Panc1 (cell line): ENCODE measurements at regions not wholly inside any gene's neighbourhood (a gene's known extent, or its start where the extent isn't known, plus 50 kb on each side); places are given as distances from the start of the nearest gene placed in this dataset.

Experiments used
- POLR2AphosphoS5 ChIP-seq: IDR thresholded peaks from 2 replicates; pipeline ENCODE4 v1.6.1; 2012; ENCODE audit warnings: mild to moderate bottlenecking, low read depth, low read length, moderate library complexity
- SIN3A ChIP-seq: IDR thresholded peaks from 2 replicates; pipeline ENCODE4 v1.6.1; 2012; ENCODE audit warnings: low read depth, mild to moderate bottlenecking, low read length, moderate library complexity, borderline replicate concordance; ENCODE audit not compliant: insufficient read depth
- TCF7L2 ChIP-seq: IDR thresholded peaks from 2 replicates; pipeline ENCODE4 v1.6.1; 2011; ENCODE audit warnings: mild to moderate bottlenecking, low read depth, low read length, inconsistent platforms
- TF ChIP-seq, protein P1 (sequence below): fragments of 450-650 bp; IDR thresholded peaks from 2 replicates; pipeline ENCODE4 v1.5.1; 2017; ENCODE audit warnings: mild to moderate bottlenecking
- TF ChIP-seq, protein P2 (sequence below), 2 experiments: IDR thresholded peaks; 2 replicates each; pipeline ENCODE4 v1.6.1; 2011 to 2012; ENCODE audit warnings: low read depth in 2 of 2, control low read depth in 1 of 2, low read length in 1 of 2, mild to moderate bottlenecking in 1 of 2, moderate library complexity in 1 of 2; ENCODE audit not compliant: insufficient read depth in 1 of 2

GRCh38 chr6:106856227-106856874 is 118.2 kb downstream of the CD24 start:
- TF ChIP-seq, protein P1, sequence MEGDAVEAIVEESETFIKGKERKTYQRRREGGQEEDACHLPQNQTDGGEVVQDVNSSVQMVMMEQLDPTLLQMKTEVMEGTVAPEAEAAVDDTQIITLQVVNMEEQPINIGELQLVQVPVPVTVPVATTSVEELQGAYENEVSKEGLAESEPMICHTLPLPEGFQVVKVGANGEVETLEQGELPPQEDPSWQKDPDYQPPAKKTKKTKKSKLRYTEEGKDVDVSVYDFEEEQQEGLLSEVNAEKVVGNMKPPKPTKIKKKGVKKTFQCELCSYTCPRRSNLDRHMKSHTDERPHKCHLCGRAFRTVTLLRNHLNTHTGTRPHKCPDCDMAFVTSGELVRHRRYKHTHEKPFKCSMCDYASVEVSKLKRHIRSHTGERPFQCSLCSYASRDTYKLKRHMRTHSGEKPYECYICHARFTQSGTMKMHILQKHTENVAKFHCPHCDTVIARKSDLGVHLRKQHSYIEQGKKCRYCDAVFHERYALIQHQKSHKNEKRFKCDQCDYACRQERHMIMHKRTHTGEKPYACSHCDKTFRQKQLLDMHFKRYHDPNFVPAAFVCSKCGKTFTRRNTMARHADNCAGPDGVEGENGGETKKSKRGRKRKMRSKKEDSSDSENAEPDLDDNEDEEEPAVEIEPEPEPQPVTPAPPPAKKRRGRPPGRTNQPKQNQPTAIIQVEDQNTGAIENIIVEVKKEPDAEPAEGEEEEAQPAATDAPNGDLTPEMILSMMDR = no peak
- TF ChIP-seq POLR2AphosphoS5 = no peak
- TF ChIP-seq, protein P2, sequence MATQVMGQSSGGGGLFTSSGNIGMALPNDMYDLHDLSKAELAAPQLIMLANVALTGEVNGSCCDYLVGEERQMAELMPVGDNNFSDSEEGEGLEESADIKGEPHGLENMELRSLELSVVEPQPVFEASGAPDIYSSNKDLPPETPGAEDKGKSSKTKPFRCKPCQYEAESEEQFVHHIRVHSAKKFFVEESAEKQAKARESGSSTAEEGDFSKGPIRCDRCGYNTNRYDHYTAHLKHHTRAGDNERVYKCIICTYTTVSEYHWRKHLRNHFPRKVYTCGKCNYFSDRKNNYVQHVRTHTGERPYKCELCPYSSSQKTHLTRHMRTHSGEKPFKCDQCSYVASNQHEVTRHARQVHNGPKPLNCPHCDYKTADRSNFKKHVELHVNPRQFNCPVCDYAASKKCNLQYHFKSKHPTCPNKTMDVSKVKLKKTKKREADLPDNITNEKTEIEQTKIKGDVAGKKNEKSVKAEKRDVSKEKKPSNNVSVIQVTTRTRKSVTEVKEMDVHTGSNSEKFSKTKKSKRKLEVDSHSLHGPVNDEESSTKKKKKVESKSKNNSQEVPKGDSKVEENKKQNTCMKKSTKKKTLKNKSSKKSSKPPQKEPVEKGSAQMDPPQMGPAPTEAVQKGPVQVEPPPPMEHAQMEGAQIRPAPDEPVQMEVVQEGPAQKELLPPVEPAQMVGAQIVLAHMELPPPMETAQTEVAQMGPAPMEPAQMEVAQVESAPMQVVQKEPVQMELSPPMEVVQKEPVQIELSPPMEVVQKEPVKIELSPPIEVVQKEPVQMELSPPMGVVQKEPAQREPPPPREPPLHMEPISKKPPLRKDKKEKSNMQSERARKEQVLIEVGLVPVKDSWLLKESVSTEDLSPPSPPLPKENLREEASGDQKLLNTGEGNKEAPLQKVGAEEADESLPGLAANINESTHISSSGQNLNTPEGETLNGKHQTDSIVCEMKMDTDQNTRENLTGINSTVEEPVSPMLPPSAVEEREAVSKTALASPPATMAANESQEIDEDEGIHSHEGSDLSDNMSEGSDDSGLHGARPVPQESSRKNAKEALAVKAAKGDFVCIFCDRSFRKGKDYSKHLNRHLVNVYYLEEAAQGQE (IDR thresholded peaks at IDR 0.05; ENCODE audit: insufficient read depth in 1 of 2, low read depth in 2 of 2, low read length in 1 of 2) = no peak
- TF ChIP-seq SIN3A = no peak
- no peak for TF ChIP-seq TCF7L2
